H9 (cell line): ENCODE measurements at regions not wholly inside any gene's neighbourhood (a gene's known extent, or its start where the extent isn't known, plus 50 kb on each side); places are given as distances from the start of the nearest gene placed in this dataset.

ENCODE experiments used
- DNase-seq: peaks from one replicate; pipeline ENCODE4 v3.0.0-alpha.2; 2017
- H2AFZ ChIP-seq: one replicate; pipeline ENCODE4 v1.6.1; 2013; ENCODE audit warnings: mild to moderate bottlenecking, low read length, control low read depth, moderate library complexity
- H2AK5ac ChIP-seq: 2 replicates; pipeline ENCODE4 v1.6.1; 2013; ENCODE audit warnings: low read length, control low read depth, mixed read lengths; ENCODE audit not compliant: insufficient read length
- H2BK120ac ChIP-seq: one replicate; pipeline ENCODE4 v1.6.1; 2013; ENCODE audit warnings: low read depth, mild to moderate bottlenecking, low read length, control low read depth, inconsistent platforms; ENCODE audit not compliant: poor library complexity, severe bottlenecking
- H2BK12ac ChIP-seq: 2 replicates; pipeline ENCODE4 v1.6.1; 2013; ENCODE audit warnings: low read length, control low read depth, mixed read lengths, low read depth; ENCODE audit not compliant: insufficient read length
- H2BK15ac ChIP-seq: 2 replicates; pipeline ENCODE4 v1.6.1; 2013; ENCODE audit warnings: low read depth, low read length, control low read depth
- H2BK20ac ChIP-seq: one replicate; pipeline ENCODE4 v1.6.1; 2013; ENCODE audit warnings: low read depth, mild to moderate bottlenecking, low read length, control low read depth, inconsistent platforms; ENCODE audit not compliant: poor library complexity, severe bottlenecking
- H2BK5ac ChIP-seq: 2 replicates; pipeline ENCODE4 v1.6.1; 2013; ENCODE audit warnings: low read length, control low read depth, mixed read lengths; ENCODE audit not compliant: insufficient read length
- H3K14ac ChIP-seq: 2 replicates; pipeline ENCODE4 v1.6.1; 2013; ENCODE audit warnings: low read length, control low read depth; ENCODE audit not compliant: insufficient read depth
- H3K18ac ChIP-seq: 2 replicates; pipeline ENCODE4 v1.6.1; 2013; ENCODE audit warnings: low read depth, mild to moderate bottlenecking, mixed read lengths, low read length, control low read depth; ENCODE audit not compliant: insufficient read length
- H3K23ac ChIP-seq: 2 replicates; pipeline ENCODE4 v1.6.1; 2013; ENCODE audit warnings: low read length, control low read depth, mixed read lengths, low read depth; ENCODE audit not compliant: insufficient read length
- H3K23me2 ChIP-seq: 2 replicates; pipeline ENCODE4 v1.6.1; 2013; ENCODE audit warnings: low read depth, mild to moderate bottlenecking, mixed read lengths, low read length, control low read depth; ENCODE audit not compliant: insufficient read length, poor library complexity, severe bottlenecking
- H3K27ac ChIP-seq: 2 replicates; pipeline ENCODE4 v1.5.1; 2013; ENCODE audit warnings: low read length, control low read depth, mixed read lengths, low read depth; ENCODE audit not compliant: insufficient read length
- H3K27me3 ChIP-seq: 2 replicates; pipeline ENCODE4 v1.6.1; 2013; ENCODE audit warnings: low read length, control low read depth, inconsistent platforms; ENCODE audit not compliant: insufficient read depth
- H3K4ac ChIP-seq: 2 replicates; pipeline ENCODE4 v1.6.1; 2013; ENCODE audit warnings: low read depth, mild to moderate bottlenecking, control low read depth, inconsistent platforms, low read length, moderate library complexity
- H3K4me1 ChIP-seq: 2 replicates; pipeline ENCODE4 v1.6.1; 2013; ENCODE audit warnings: low read length, control low read depth, inconsistent platforms; ENCODE audit not compliant: insufficient read depth
- H3K4me2 ChIP-seq: 2 replicates; pipeline ENCODE4 v1.6.1; 2013; ENCODE audit warnings: low read length, control low read depth, mixed read lengths; ENCODE audit not compliant: insufficient read length, insufficient read depth
- H3K56ac ChIP-seq: 2 replicates; pipeline ENCODE4 v1.6.1; 2013; ENCODE audit warnings: low read depth, mild to moderate bottlenecking, mixed read lengths, low read length, control low read depth; ENCODE audit not compliant: insufficient read length
- H3K79me1 ChIP-seq: 2 replicates; pipeline ENCODE4 v1.6.1; 2013; ENCODE audit warnings: low read depth, mild to moderate bottlenecking, moderate library complexity, low read length, control low read depth, inconsistent platforms; ENCODE audit not compliant: insufficient read depth, poor library complexity, severe bottlenecking
- H3K79me2 ChIP-seq: 2 replicates; pipeline ENCODE4 v1.6.1; 2013; ENCODE audit warnings: low read length, control low read depth, inconsistent platforms; ENCODE audit not compliant: insufficient read depth
- H3K9ac ChIP-seq: 2 replicates; pipeline ENCODE4 v1.6.1; 2013; ENCODE audit warnings: low read length, control low read depth, mixed read lengths; ENCODE audit not compliant: insufficient read length; ENCODE audit errors: extremely low read depth
- H3K9me3 ChIP-seq: one replicate; pipeline ENCODE4 v1.6.1; 2013; ENCODE audit warnings: low read depth, low read length, inconsistent platforms; ENCODE audit not compliant: control insufficient read depth
- H3T11ph ChIP-seq: one replicate; pipeline ENCODE4 v1.6.1; 2013; ENCODE audit warnings: mild to moderate bottlenecking, low read length, control low read depth, inconsistent platforms
- H4K20me1 ChIP-seq: one replicate; pipeline ENCODE4 v1.6.1; 2013; ENCODE audit not compliant: control insufficient read depth, insufficient read length, insufficient read depth
- H4K5ac ChIP-seq: 2 replicates; pipeline ENCODE4 v1.6.1; 2013; ENCODE audit warnings: low read depth, mild to moderate bottlenecking, mixed read lengths, low read length, control low read depth; ENCODE audit not compliant: insufficient read length
- H4K8ac ChIP-seq: replicated peaks from 2 replicates; pipeline ENCODE4 v1.6.1; 2013; ENCODE audit warnings: low read length, control low read depth, mixed read lengths, low read depth; ENCODE audit not compliant: insufficient read length
- H4K91ac ChIP-seq: 2 replicates; pipeline ENCODE4 v1.6.1; 2013; ENCODE audit warnings: low read depth, mild to moderate bottlenecking, moderate library complexity, mixed read lengths, low read length, control low read depth; ENCODE audit not compliant: insufficient read length
- H3K27ac Mint-ChIP-seq, 3 experiments: 2 replicates in 2 of 3; 3 replicates in 1 of 3; pipeline ENCODE4 v1.8.0; 2020 to 2021; ENCODE audit warnings: mixed read lengths in 3 of 3, mild to moderate bottlenecking in 1 of 3, moderate library complexity in 1 of 3
- H3K27me3 Mint-ChIP-seq: 2 replicates; pipeline ENCODE4 v1.8.0; 2021; ENCODE audit warnings: low read depth, mild to moderate bottlenecking, moderate library complexity, mixed read lengths
- H3K36me3 Mint-ChIP-seq, 3 experiments: 2 replicates in 2 of 3; 3 replicates in 1 of 3; pipeline ENCODE4 v1.8.0; 2020 to 2021; ENCODE audit warnings: low read depth in 3 of 3, mixed read lengths in 3 of 3; ENCODE audit not compliant: insufficient read depth in 1 of 3
- H3K4me1 Mint-ChIP-seq, 2 experiments: 2 replicates each; pipeline ENCODE4 v1.8.0; 2020; ENCODE audit warnings: mixed read lengths in 2 of 2
- H3K4me3 Mint-ChIP-seq, 2 experiments: 2 replicates in 1 of 2; 3 replicates in 1 of 2; pipeline ENCODE4 v1.8.0; 2020 to 2021; ENCODE audit warnings: mild to moderate bottlenecking in 2 of 2, mixed read lengths in 2 of 2, moderate library complexity in 1 of 2
- H3K9me3 Mint-ChIP-seq, 2 experiments: 2 replicates in 1 of 2; 3 replicates in 1 of 2; pipeline ENCODE4 v1.8.0; 2020; ENCODE audit warnings: mild to moderate bottlenecking in 2 of 2, mixed read lengths in 2 of 2, moderate library complexity in 1 of 2
- WGBS: extraction: QIAGEN DNeasy Blood & Tissue Kit; methylation state at CpG from one replicate; pipeline ENCODE4 v1.1.7; 2013; ENCODE audit warnings: missing lambda C conversion rate, low lambda C conversion rate, mixed read lengths; ENCODE audit not compliant: insufficient read length; ENCODE audit errors: extremely low coverage; 5-methylcytosine and 5-hydroxymethylcytosine counted together
- TF ChIP-seq, protein P1 (sequence below): fragments of 200-600 bp; sonication (generic); conservative IDR thresholded peaks from 3 replicates; pipeline ENCODE4 v1.8.0; 2021; ENCODE audit warnings: antibody characterized with exemption, mild to moderate bottlenecking

- no peak overlapping the region for H3K4me2 ChIP-seq
- no peak overlapping the region for H3K18ac ChIP-seq
- H3K27ac ChIP-seq: no peak overlapping the region
- no CpG with 5 or more reads among the region's 5 CpGs for WGBS
- H3K56ac ChIP-seq: no peak overlapping the region
- no peaks in the 10 kb centered on the region for H3K4me1 ChIP-seq
- no peak overlapping the region for H2BK20ac ChIP-seq
- no peak overlapping the region for H2BK120ac ChIP-seq
- Mint-ChIP-seq H3K27ac (no peak overlapping the region), H3K27me3 (no peaks in the 10 kb centered on the region), H3K4me3 (no peak overlapping the region), H3K4me1 (no peaks in the 10 kb centered on the region), H3K36me3 (peaks cover 3 to 9% (median 3%) of the 10 kb centered on the region in 3 experiments; a peak in 5 of 7 replicates), H3K9me3 (peaks cover 9 to 11% of the 10 kb centered on the region in 2 experiments)
- H3T11ph ChIP-seq: no peak overlapping the region
- DNase-seq: no peak
- no peak overlapping the region for H2BK12ac ChIP-seq
- no peaks in the 10 kb centered on the region for H3K9me3 ChIP-seq
- no peaks in the 10 kb centered on the region for H3K79me2 ChIP-seq
- no peak overlapping the region for H3K9ac ChIP-seq
- H3K14ac ChIP-seq: no peak overlapping the region
- no peak overlapping the region for H2BK15ac ChIP-seq
- H3K79me1 ChIP-seq: no peaks in the 10 kb centered on the region
- H2BK5ac ChIP-seq: no peak overlapping the region
- H2AK5ac ChIP-seq: no peak overlapping the region
- no peak overlapping the region for H3K23ac ChIP-seq
- H2AFZ ChIP-seq: no peak overlapping the region
- TF ChIP-seq, protein P1, sequence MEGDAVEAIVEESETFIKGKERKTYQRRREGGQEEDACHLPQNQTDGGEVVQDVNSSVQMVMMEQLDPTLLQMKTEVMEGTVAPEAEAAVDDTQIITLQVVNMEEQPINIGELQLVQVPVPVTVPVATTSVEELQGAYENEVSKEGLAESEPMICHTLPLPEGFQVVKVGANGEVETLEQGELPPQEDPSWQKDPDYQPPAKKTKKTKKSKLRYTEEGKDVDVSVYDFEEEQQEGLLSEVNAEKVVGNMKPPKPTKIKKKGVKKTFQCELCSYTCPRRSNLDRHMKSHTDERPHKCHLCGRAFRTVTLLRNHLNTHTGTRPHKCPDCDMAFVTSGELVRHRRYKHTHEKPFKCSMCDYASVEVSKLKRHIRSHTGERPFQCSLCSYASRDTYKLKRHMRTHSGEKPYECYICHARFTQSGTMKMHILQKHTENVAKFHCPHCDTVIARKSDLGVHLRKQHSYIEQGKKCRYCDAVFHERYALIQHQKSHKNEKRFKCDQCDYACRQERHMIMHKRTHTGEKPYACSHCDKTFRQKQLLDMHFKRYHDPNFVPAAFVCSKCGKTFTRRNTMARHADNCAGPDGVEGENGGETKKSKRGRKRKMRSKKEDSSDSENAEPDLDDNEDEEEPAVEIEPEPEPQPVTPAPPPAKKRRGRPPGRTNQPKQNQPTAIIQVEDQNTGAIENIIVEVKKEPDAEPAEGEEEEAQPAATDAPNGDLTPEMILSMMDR: no peak
- H4K8ac ChIP-seq: no peak overlapping the region
- H4K5ac ChIP-seq: no peak overlapping the region
- no peaks in the 10 kb centered on the region for H3K27me3 ChIP-seq
- H4K91ac ChIP-seq: no peak overlapping the region
- no peaks in the 10 kb centered on the region for H3K23me2 ChIP-seq
- no peaks in the 10 kb centered on the region for H4K20me1 ChIP-seq
- no peak overlapping the region for H3K4ac ChIP-seq
Measured at GRCh38 chr11:128190312-128190711, 397.0 kb downstream of the ETS1 start.
